GM18870 (cell line): ENCODE measurements at regions not wholly inside any gene's neighbourhood (a gene's known extent, or its start where the extent isn't known, plus 50 kb on each side); places are given as distances from the start of the nearest gene placed in this dataset.
"Not testable (repeated sequence)": the region's sequence is repeated elsewhere in the genome, so short reads cannot be mapped to it uniquely, and the experiment has no call there.

ENCODE experiments used
- ATAC-seq: cut with Tn5 transposase; IDR thresholded peaks from one replicate; pipeline ENCODE4 v1.9.1; 2021; ENCODE audit warnings: moderate library complexity; ENCODE audit not compliant: unreplicated experiment

DNA sequence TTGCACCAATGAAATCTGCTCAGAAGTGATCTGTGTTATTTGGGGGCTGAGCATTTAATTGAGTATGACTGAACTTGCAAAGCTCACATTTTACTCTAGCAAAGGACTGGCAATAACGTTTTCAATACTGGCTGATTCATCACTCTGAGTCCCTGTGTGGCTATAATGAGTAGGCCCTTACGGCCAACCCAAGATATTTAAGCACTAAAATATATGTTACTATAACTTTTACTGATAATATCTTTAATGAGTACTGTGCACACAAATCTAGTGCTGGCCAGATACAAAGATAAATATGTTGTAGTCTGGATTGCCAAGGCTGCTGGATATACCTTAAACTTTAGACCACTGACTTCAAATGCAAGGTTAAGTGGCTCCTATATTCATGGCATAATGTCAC lies 436.4 kb upstream of the KCNMB2 start:
- no peak for ATAC-seq

GRCh38 chr3:178100908-178101307 lies 435.3 kb upstream of the KCNMB2 start:
- no peak for ATAC-seq

- ATAC-seq: no peak
Observed at GRCh38 chr3:178103140-178103539, 433.1 kb upstream of the KCNMB2 start.

DNA sequence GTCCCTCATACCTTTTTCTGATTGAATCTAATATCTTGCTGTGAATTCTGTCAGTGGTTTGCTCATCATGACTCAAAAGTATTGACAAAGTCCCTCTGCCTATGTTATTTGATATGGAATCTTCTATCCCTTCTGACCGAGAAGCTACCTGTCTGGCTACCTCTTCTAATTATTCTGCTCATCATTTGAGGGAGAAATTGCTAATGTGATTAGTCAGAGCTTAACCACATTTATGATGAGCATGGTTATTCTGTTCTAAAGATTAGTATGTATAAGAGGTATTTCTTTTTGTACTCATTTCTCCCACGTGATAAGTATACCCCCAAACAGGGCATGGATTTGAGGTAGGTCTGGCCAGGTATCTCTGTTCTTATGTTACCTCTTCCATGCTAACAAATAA lies 428.4 kb upstream of the KCNMB2 start:
- ATAC-seq: no peak

- ATAC-seq: no peak
Observed at GRCh38 chr3:178109691-178110090, 426.5 kb upstream of the KCNMB2 start.

DNA sequence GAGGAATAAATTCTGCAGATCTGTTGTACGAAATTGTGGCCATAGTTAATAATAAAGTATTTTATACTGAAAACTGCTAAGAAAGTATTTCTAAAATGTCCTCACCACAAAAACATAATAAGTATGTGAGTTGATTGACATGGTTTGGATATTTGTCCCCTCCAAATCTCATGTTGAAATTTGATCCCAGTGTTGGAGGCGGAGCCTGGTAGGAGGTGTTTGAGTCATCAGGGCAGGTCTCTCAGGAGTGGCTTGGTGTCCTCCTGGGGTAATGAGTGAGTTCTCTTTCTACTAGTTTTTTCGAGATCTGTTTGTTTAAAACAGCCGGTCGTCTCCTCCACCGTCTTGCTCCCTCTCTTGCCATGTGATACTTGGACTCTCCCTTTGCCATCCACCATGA lies 424.1 kb upstream of the KCNMB2 start:
- ATAC-seq: no peak

DNA sequence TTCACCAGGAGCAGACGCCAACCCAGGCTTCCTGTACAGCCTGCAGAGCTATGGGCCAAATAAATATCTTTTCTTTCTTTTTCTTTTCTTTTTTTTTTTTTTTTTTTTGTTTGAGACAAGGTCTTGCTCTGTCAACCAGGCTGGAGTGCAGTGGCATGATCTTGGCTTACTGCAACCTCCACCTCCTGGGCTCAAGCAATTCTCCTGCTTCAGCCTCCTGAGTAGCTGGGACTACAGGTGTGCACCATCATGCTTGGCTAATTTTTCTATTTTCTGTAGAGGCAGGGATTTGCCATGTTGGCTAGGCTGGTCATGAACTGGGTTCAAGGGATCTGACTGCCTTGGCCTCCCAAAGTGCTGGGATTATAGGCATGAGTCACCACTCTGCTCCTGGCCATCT lies 423.7 kb upstream of the KCNMB2 start:
- not testable (repeated sequence) for ATAC-seq

- ATAC-seq: no peak
Observed at GRCh38 chr3:178117641-178118040, 418.6 kb upstream of the KCNMB2 start.

DNA sequence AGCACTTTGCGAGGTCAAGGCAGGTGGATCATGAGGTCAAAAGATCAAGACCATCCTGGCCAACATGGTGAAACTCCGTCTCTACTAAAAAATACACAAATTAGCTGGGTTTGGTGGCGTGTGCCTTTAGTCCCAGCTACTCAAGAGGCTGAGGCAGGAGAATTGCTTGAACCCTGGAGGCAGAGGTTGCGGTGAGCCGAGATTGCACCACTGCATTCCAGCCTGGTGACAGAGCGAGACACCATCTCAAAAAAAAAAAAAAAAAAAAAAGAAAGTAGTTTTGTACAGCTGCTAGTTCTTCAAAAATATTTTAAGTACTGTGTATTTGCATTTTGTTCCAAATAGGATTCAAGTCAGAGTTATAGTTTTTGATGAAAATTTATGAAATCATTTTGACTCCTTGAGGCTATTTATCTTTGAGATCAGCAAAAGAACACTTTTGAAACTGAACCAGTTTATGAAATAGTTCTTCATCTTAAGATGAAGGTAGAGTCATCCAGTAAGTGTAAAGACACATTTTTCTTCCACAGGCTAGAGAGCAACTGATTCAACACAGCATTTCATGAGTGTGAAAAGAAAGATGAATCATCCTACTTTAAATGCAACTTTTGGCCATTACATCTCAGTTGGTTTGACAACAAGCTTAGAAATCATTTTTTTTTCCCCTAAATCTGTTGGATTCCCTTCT lies 416.5 kb upstream of the KCNMB2 start:
- not testable (repeated sequence) for ATAC-seq

GRCh38 chr3:178120367-178120766 lies 415.9 kb upstream of the KCNMB2 start:
- no peak for ATAC-seq

GRCh38 chr3:178126686-178127085 lies 409.6 kb upstream of the KCNMB2 start:
- ATAC-seq: no peak

DNA sequence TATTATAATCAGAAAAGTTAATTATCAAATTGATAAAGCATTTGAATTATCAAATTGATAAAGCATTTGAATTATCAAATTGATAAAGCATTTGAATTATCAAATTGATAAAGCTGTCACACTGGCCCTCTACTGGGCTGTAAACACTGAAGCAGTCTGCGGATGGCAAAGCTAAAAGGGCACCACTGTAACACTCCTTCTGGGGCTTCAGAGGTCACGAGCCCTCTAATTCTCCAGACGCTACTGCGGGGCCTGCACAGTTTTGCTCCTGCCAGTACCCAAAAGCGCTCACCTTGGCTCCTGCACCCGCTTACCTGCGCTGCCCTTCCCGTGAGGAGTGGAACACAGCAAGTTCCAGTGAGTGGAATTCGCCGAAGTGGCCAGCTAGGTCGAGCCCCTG lies 409.0 kb upstream of the KCNMB2 start:
- no peak for ATAC-seq

GRCh38 chr3:178129109-178129508 lies 407.1 kb upstream of the KCNMB2 start:
- no peak for ATAC-seq

- ATAC-seq: no peak
Observed at GRCh38 chr3:178131801-178132200, 404.4 kb upstream of the KCNMB2 start.

GRCh38 chr3:178137206-178137605 lies 399.0 kb upstream of the KCNMB2 start:
- ATAC-seq: no peak

DNA sequence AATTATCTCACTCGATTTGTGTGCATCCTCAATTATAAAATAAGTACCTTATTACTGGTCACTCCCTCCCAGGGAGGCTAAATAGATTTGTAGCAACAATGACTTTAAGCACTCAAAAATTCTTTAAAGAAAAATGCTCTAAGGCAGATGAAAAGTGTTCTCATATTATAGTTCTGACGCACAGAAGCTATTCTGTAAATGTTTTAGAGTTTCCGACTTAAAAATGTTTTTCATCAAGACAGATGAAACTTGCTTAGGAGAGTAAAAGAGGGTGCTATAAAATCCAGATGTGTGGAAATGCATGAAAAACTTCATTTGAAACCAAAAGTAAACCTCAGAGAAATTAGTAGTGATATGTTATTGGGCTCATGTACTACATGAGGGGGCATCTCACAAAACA lies 398.4 kb upstream of the KCNMB2 start:
- no peak for ATAC-seq

DNA sequence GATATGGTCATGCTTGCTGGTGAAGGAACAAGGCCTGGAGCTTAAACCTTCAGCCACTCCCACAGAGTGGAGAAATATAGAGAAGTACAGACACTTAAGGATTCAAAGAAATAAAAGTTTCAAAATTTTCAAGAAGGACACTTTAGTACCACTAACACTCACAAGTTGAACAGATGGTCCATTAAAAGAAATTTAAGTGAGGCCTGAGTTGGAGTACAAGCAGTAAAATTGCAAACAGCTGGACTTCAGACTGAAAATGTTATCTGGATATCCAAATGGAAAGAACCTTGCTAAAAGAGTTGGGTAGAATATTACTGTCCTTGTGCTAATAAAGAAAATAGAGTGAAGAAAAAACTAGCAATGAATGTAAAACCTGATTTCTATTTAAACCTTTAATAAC lies 397.1 kb upstream of the KCNMB2 start:
- no peak for ATAC-seq

DNA sequence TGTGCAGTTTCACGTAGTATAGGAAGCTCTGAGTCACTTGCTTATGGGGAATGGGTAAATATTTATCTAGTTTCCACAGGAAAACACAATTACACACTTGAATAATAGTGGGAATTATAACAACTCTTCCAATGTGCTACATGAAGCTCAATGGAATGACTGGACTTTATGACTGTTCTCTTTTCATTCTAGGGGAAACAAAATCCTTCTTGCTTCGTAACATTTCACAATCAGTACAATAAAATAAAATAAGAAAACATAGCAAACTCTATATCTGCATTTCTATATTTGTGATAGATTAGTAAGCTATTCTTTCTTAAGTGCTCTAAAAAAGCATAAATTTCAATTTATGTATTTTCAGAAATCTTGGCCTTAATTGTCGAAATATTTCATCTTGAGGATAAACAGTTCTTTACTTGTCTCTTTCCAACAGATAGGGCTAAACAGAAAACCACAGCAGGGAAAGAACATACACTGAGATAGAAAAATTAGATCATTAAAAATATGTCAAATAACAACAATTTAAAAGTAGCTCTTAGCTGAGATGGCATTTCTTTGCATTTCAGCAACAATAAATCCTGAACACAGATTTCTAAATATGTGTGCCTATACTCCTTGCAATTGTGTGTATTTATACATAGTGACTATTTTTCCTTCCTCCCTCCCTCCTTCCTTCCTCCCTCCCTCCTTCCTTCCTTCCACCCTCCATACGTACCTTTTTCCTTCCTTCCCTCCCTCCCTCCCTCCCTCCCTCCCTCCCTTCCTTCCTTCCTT lies 395.5 kb upstream of the KCNMB2 start:
- ATAC-seq: no peak

DNA sequence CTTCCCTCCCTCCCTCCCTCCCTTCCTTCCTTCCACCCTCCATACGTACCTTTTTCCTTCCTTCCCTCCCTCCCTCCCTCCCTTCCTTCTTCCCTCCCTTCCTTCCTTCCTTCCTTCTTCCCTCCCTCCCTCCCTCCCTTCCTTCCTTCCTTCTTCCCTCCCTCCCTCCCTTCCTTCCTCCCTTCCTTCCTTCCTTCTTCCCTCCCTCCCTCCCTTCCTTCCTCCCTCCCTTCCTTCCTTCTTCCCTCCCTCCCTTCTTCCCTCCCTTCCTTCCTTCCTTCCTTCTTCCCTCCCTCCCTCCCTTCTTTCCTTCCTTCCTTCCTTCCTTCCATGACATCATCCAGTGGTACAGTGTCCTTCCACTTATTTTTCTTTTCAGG lies 394.9 kb upstream of the KCNMB2 start:
- not testable (repeated sequence) for ATAC-seq

DNA sequence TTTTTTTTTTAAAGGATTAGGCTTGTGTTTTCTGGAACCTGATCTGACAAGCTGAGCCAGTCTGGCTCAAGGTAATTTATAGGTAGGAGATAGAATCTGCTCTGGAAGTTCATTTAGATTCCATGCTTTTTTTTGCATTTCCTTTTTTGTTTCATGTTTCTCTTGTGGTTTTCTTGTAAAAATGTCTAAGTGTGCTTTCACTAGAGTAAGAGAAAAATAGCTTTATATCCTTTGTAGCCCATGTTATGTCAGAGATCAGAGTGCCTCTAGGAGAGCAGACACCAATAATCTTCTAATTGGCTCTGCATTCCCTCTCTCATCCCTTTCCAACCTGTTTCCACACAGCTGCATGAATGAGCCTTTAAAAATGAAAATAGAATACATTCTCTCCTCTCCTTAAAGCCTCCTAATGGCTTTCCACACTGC lies 389.8 kb upstream of the KCNMB2 start:
- no peak for ATAC-seq

DNA sequence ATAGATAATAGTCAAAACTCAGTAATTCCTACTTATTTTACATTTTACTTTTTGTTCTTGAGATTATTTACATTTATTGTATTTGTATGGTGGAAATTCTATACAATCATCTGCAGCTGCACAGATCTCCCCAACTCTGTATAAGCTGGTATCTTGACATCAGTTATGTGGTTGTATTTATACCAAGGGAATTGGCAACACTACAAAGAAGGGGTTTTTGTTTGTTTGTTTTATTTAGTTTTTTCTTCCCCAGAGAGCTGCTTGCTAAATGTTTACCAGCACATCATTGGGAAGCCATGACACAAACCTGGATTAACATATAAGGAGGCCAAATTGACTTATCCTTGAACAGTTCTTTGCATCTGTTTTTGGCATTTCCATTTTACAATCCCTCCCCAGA lies 389.2 kb upstream of the KCNMB2 start:
- no peak for ATAC-seq

GRCh38 chr3:178152031-178152806 lies 384.0 kb upstream of the KCNMB2 start:
- ATAC-seq: no peak
